ENCODE measurements at regions not wholly inside any gene's neighbourhood (a gene's known extent, or its start where the extent isn't known, plus 50 kb on each side); places are given as distances from the start of the nearest gene placed in this dataset.

DNA sequence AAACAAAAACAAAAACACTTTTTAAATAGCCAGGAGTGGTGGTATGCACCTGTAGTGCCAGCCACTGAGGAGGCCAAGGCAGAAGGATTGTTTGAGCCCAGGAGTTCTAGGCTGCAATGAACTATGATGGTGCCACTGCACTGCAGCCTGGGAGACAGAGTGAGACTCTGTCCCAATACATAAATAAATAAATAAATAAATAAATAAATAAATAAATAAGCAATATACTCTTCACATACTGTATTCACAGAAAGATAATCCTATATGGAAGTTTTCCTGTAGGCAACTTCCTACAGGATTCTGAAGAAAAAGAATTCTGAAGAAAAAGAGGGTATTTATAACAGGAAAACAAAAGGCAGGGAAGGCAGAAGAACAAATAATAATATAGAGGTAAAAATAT lies 293.3 kb upstream of the GRIA3 start:
- Histone ChIP-seq H3K79me2 (ENCODE audit: control insufficient read depth, insufficient read depth, low read length) (no peaks in the 10 kb centered on the region), H3K27me3 (ENCODE audit: control insufficient read depth, extremely low read depth, insufficient read depth, low read length) (no peaks in the 10 kb centered on the region), H4K20me1 (ENCODE audit: control insufficient read depth, extremely low read depth, insufficient read depth, low read length) (no peaks in the 10 kb centered on the region), H3K4me1 (ENCODE audit: control insufficient read depth, extremely low read depth, insufficient read depth, low read length) (no peaks in the 10 kb centered on the region), H3K36me3 (ENCODE audit: control insufficient read depth in 2 of 2, extremely low read depth in 1 of 2, insufficient read depth in 2 of 2, low read length in 2 of 2) (no peaks in the 10 kb centered on the region), H3K9me3 (ENCODE audit: control insufficient read depth, low read depth, low read length) (no peaks in the 10 kb centered on the region), H3K4me2 (ENCODE audit: control insufficient read depth, extremely low read depth, insufficient read depth, low read depth, low read length) (no peak overlapping the region), H3K9me1 (ENCODE audit: control insufficient read depth, extremely low read depth, insufficient read depth, low read length) (no peaks in the 10 kb centered on the region), H3K9ac (ENCODE audit: control insufficient read depth, extremely low read depth, insufficient read depth, low read length) (no peak overlapping the region), H2AFZ (ENCODE audit: control insufficient read depth, low read length) (no peak overlapping the region), H3K27ac (ENCODE audit: control insufficient read depth, insufficient read depth, low read length) (no peak overlapping the region), H3K4me3 (ENCODE audit: control insufficient read depth in 2 of 3, extremely low read depth in 1 of 3, insufficient read depth in 2 of 3, low read depth in 1 of 3, low read length in 3 of 3) (no peak overlapping the region)
- no peak for TF ChIP-seq EZH2 (IDR thresholded peaks at IDR 0.05; ENCODE audit: low read length)
- TF ChIP-seq, protein P1, sequence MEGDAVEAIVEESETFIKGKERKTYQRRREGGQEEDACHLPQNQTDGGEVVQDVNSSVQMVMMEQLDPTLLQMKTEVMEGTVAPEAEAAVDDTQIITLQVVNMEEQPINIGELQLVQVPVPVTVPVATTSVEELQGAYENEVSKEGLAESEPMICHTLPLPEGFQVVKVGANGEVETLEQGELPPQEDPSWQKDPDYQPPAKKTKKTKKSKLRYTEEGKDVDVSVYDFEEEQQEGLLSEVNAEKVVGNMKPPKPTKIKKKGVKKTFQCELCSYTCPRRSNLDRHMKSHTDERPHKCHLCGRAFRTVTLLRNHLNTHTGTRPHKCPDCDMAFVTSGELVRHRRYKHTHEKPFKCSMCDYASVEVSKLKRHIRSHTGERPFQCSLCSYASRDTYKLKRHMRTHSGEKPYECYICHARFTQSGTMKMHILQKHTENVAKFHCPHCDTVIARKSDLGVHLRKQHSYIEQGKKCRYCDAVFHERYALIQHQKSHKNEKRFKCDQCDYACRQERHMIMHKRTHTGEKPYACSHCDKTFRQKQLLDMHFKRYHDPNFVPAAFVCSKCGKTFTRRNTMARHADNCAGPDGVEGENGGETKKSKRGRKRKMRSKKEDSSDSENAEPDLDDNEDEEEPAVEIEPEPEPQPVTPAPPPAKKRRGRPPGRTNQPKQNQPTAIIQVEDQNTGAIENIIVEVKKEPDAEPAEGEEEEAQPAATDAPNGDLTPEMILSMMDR (optimal IDR thresholded peaks at IDR 0.05 in 1 of 3, IDR thresholded peaks at IDR 0.05 in 1 of 3, conservative IDR thresholded peaks at IDR 0.05 in 1 of 3; ENCODE audit: extremely low read depth in 1 of 3, insufficient read depth in 2 of 3, low read length in 3 of 3): no peak
- DNase-seq (ENCODE audit: low read depth, low spot score) (no peak), FAIRE-seq (no peak)
- dilution Hi-C loops (cut with MboI; ENCODE audit: extremely low pct_ligation_motif_present, low sequenced_read_pairs): no loop called here

DNA sequence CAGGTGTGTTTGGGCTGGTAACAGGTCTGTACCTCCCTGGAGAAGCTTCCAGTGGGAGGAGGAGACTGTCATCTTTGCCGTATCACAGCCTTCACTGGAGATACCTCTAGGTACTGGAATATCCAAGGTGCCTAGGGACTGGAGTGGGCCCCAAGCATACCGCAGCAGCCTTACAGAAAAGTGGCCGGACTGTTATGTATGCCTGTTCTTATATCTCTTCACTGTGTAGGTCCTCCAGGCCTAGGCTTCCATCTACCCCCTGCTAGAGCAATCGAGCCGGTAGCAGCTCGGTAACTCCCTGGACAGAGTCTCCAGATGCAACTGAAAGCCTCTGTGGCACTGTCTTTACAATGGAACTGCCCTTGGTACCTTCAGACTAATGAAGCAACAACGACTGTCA lies 277.4 kb upstream of the GRIA3 start:
- no peak for FAIRE-seq
- no peaks in the 10 kb centered on the region for H3K9me3 ChIP-seq (ENCODE audit: control insufficient read depth, low read depth, low read length)
- H3K4me3 ChIP-seq (ENCODE audit: control insufficient read depth in 2 of 3, extremely low read depth in 1 of 3, insufficient read depth in 2 of 3, low read depth in 1 of 3, low read length in 3 of 3): no peak overlapping the region
- H3K9ac ChIP-seq (ENCODE audit: control insufficient read depth, extremely low read depth, insufficient read depth, low read length): no peak overlapping the region
- DNase-seq (ENCODE audit: low read depth, low spot score): no peak
- no peaks in the 10 kb centered on the region for H3K79me2 ChIP-seq (ENCODE audit: control insufficient read depth, insufficient read depth, low read length)
- H4K20me1 ChIP-seq (ENCODE audit: control insufficient read depth, extremely low read depth, insufficient read depth, low read length): no peaks in the 10 kb centered on the region
- dilution Hi-C loops (cut with MboI; ENCODE audit: extremely low pct_ligation_motif_present, low sequenced_read_pairs): no loop called here
- H3K9me1 ChIP-seq (ENCODE audit: control insufficient read depth, extremely low read depth, insufficient read depth, low read length): no peaks in the 10 kb centered on the region
- TF ChIP-seq EZH2 (IDR thresholded peaks at IDR 0.05; ENCODE audit: low read length): no peak
- TF ChIP-seq, protein P1 (optimal IDR thresholded peaks at IDR 0.05 in 1 of 3, IDR thresholded peaks at IDR 0.05 in 1 of 3, conservative IDR thresholded peaks at IDR 0.05 in 1 of 3; ENCODE audit: extremely low read depth in 1 of 3, insufficient read depth in 2 of 3, low read length in 3 of 3): no peak
- no peak overlapping the region for H3K27ac ChIP-seq (ENCODE audit: control insufficient read depth, insufficient read depth, low read length)
- H3K36me3 ChIP-seq (ENCODE audit: control insufficient read depth in 2 of 2, extremely low read depth in 1 of 2, insufficient read depth in 2 of 2, low read length in 2 of 2): no peaks in the 10 kb centered on the region
- H3K4me1 ChIP-seq (ENCODE audit: control insufficient read depth, extremely low read depth, insufficient read depth, low read length): no peaks in the 10 kb centered on the region
- H3K4me2 ChIP-seq (ENCODE audit: control insufficient read depth, extremely low read depth, insufficient read depth, low read depth, low read length): no peak overlapping the region
- H3K27me3 ChIP-seq (ENCODE audit: control insufficient read depth, extremely low read depth, insufficient read depth, low read length): no peaks in the 10 kb centered on the region
- no peak overlapping the region for H2AFZ ChIP-seq (ENCODE audit: control insufficient read depth, low read length)

Measured in keratinocyte (primary cell).